Body of pancreas (tissue), 4 donors: ENCODE measurements at regions not wholly inside any gene's neighbourhood (a gene's known extent, or its start where the extent isn't known, plus 50 kb on each side); places are given as distances from the start of the nearest gene placed in this dataset.
"Not testable (repeated sequence)": the region's sequence is repeated elsewhere in the genome, so short reads cannot be mapped to it uniquely, and the experiment has no call there.

ENCODE experiments used
- ATAC-seq: fragments of 150-250 bp; one replicate; pipeline ENCODE4 v1.9.1; 2016
- DNase-seq, 4 donors: peaks; one replicate each; pipeline ENCODE4 v3.0.0-alpha.2; 2019
- H3K27ac ChIP-seq, 4 donors: fragments of 200-600 bp; sonication (generic); 1 replicate in 3 of 4; 2 replicates in 1 of 4; pipeline versions ENCODE4 v1.5.1 to v1.6.1; 2016 to 2019; ENCODE audit warnings: mild to moderate bottlenecking in 1 of 4, mixed read lengths in 1 of 4, moderate library complexity in 1 of 4
- H3K27me3 ChIP-seq, 2 donors: fragments of 200-600 bp; sonication (generic); one replicate each; pipeline ENCODE4 v1.6.0; 2016; ENCODE audit warnings: mild to moderate bottlenecking in 1 of 2
- H3K36me3 ChIP-seq, 2 donors: fragments of 200-600 bp; sonication (generic); replicated peaks in 1 of 2; 2 replicates each; pipeline ENCODE4 v1.5.1; 2016; ENCODE audit warnings: low read depth in 2 of 2; ENCODE audit not compliant: insufficient read depth in 1 of 2
- H3K4me1 ChIP-seq: fragments of 200-600 bp; sonication (generic); one replicate; pipeline ENCODE4 v1.6.0; 2016
- H3K4me3 ChIP-seq, 2 donors: fragments of 200-600 bp; sonication (generic); 1 replicate in 1 of 2; 2 replicates in 1 of 2; pipeline ENCODE4 v1.5.1; 2016 to 2019
- H3K9me3 ChIP-seq, 3 donors: fragments of 200-600 bp; sonication (generic); 1 replicate in 2 of 3; 2 replicates in 1 of 3; pipeline ENCODE4 v1.5.1; 2016
- POLR2A ChIP-seq, 3 donors: fragments of 450-650 bp; IDR thresholded peaks; one replicate each; pipeline ENCODE4 v1.6.1; 2016; ENCODE audit warnings: antibody characterized with exemption in 3 of 3, mild to moderate bottlenecking in 2 of 3
- WGBS, 2 donors: methylation state at CpG; one replicate each; pipeline ENCODE4 v1.1.5; 2017; 5-methylcytosine and 5-hydroxymethylcytosine counted together
- intact Hi-C: fragments of 100-400 bp; cut with DNase I; formaldehyde crosslinking; loops from one replicate; pipeline ENCODE4 v1.15.1; 2023
- TF ChIP-seq, protein P1 (sequence below), 7 experiments: fragments of 450-650 bp in 4 of 7; fragments of 200-600 bp in 3 of 7; sonication (generic) in 3 of 7; IDR thresholded peaks; one replicate each; pipeline ENCODE4 v1.5.1; 2016 to 2019; ENCODE audit warnings: antibody characterized with exemption in 7 of 7

DNA sequence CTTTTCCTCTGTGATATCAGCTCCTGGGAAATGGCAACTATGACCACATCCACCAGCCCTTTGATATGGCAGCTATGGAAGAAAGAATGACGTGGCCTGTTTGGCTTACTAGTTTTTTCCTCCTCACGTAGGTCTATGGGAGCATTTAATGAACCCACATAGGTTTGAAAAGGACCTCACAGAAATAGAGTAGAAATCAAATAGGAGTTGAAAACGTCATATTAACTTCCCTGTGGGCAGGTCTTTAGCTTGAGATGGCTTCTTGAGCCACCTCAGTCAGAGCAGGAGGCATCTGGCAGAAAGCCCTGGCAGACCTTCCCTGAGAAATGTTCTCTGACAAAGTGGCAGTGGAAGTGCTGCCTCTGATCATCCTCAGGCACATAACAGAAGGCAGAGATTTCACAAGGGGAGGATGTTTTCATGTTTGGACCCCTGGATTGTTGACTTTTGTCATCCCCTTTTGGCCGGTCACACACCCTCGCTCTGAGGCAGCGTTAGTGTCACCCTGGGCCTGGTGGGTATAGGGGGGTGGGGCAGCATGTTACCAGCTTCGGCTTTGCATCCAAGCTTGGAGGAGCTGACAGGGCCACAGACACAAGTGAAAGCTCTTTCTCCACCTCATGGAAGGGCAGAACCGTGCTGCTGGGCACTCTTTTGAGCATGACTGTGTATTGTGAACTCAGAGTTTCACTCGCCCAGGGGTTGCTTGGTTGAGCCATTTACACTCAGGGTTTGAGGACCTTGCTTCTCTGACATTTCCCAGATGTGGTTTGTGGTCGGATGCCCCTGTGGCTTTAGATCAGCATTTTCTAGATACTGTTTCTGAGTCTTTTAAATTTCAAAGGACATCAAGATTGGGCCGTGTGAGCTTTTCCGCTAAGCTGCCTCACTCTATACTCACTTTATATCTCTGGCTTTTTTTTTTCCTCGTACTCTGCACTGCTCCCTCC, 184.2 kb downstream of the STK31 start:
- WGBS, 2 donors = 63 to 64% methylated on average over 13 of the region's 13 CpGs
- no peak for TF ChIP-seq POLR2A (IDR thresholded peaks at IDR 0.05)
- TF ChIP-seq, protein P1, sequence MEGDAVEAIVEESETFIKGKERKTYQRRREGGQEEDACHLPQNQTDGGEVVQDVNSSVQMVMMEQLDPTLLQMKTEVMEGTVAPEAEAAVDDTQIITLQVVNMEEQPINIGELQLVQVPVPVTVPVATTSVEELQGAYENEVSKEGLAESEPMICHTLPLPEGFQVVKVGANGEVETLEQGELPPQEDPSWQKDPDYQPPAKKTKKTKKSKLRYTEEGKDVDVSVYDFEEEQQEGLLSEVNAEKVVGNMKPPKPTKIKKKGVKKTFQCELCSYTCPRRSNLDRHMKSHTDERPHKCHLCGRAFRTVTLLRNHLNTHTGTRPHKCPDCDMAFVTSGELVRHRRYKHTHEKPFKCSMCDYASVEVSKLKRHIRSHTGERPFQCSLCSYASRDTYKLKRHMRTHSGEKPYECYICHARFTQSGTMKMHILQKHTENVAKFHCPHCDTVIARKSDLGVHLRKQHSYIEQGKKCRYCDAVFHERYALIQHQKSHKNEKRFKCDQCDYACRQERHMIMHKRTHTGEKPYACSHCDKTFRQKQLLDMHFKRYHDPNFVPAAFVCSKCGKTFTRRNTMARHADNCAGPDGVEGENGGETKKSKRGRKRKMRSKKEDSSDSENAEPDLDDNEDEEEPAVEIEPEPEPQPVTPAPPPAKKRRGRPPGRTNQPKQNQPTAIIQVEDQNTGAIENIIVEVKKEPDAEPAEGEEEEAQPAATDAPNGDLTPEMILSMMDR (IDR thresholded peaks at IDR 0.05) = no peak
- DNase-seq (no peak), ATAC-seq (no peak)
- H3K36me3 ChIP-seq = no peaks in the 10 kb centered on the region
- H3K9me3 ChIP-seq = no peaks in the 10 kb centered on the region
- H3K4me3 ChIP-seq = no peak overlapping the region
- intact Hi-C loops = no loop called here
- no peaks in the 10 kb centered on the region for H3K4me1 ChIP-seq
- no peaks in the 10 kb centered on the region for H3K27me3 ChIP-seq
- H3K27ac ChIP-seq = no peak overlapping the region

DNA sequence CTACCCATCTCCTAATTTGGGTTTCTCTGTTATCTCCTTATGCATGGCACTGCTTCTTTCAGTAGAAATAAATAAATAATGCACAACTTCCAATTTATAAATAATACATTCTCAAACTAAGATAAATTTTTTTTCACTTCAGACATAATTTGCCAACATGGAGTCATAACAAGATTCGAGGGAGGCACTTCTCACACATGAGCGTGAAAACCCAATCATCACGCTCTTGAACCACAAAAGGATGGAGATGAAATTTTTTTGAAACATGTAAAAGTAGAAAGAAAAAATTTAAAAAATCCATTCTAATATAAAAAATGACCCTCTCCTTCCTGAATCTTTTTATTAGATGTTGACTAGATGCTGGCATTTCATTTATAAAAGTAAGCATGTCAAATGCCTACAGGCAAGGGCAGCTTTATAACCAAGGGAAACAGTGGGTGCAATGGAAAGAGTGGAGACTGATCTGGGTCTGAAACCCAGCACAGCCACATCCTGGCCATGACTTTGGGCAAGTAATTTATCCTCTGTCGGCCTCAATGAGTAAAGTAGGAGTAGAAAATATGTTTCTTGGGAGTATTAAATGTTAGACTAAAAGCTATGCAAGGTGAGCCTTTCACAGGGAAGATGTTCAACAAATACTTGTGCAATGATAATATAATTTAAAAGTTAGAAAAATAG, 185.0 kb downstream of the STK31 start:
- TF ChIP-seq, protein P1 (IDR thresholded peaks at IDR 0.05) = no peak
- no peak for TF ChIP-seq POLR2A (IDR thresholded peaks at IDR 0.05)

GRCh38 chr7:23895666-23896096, 185.7 kb downstream of the STK31 start:
- Histone ChIP-seq H3K4me3 (no peak overlapping the region), H3K36me3 (no peaks in the 10 kb centered on the region), H3K27me3 (no peaks in the 10 kb centered on the region), H3K4me1 (no peaks in the 10 kb centered on the region), H3K27ac (no peak overlapping the region), H3K9me3 (no peaks in the 10 kb centered on the region)
- ATAC-seq (no peak), DNase-seq (no peak)
- 28 to 31% methylated on average over 6 of the region's 6 CpGs for WGBS, 2 donors
- no peak for TF ChIP-seq POLR2A (IDR thresholded peaks at IDR 0.05)
- TF ChIP-seq, protein P1 (IDR thresholded peaks at IDR 0.05) = no peak
- intact Hi-C loops = no loop called here

More for the DNA sequence above, 185.0 kb downstream of the STK31 start:
- ATAC-seq (no peak), DNase-seq (no peak)
- no peaks in the 10 kb centered on the region for H3K9me3 ChIP-seq
- H3K4me3 ChIP-seq = no peak overlapping the region
- H3K36me3 ChIP-seq = no peaks in the 10 kb centered on the region
- intact Hi-C loops = no loop called here
- H3K27me3 ChIP-seq = no peaks in the 10 kb centered on the region
- H3K27ac ChIP-seq = no peak overlapping the region
- 76 to 80% methylated on average over 4 of the region's 4 CpGs for WGBS, 2 donors
- H3K4me1 ChIP-seq = no peaks in the 10 kb centered on the region

- no peaks in the 10 kb centered on the region for H3K4me1 ChIP-seq
- no peak for TF ChIP-seq POLR2A (IDR thresholded peaks at IDR 0.05)
- TF ChIP-seq, protein P1 (IDR thresholded peaks at IDR 0.05) = no peak
- H3K4me3 ChIP-seq = no peak overlapping the region
- DNase-seq (no peak), ATAC-seq (no peak)
- intact Hi-C loops = no loop called here
- H3K27me3 ChIP-seq = no peaks in the 10 kb centered on the region
- H3K27ac ChIP-seq = no peak overlapping the region
- no peaks in the 10 kb centered on the region for H3K9me3 ChIP-seq
- H3K36me3 ChIP-seq = no peaks in the 10 kb centered on the region
These were observed 188.6 kb downstream of the STK31 start for GRCh38 chr7:23898619-23899018.

DNA sequence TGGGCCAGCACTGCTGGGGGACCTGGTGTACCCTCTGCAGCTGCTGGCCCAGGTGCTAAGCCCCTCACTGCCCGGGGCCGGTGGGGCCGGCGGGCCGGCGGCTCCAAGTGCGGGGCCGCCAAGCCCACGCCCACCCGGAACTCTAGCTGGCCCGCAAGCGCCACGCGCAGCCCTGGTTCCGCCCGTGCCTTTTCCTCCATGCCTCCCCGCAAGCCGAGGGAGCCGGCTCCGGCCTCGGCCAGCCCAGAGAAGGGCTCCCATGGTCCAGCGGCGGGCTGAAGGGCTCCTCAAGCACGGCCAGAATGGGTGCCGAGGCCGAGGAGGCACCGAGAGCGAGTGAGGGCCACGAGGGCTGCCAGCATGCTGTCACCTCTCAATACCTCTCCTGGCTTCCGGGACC, 194.9 kb downstream of the STK31 start:
- H3K27me3 ChIP-seq, intact Hi-C loops, H3K27ac ChIP-seq, DNase-seq, H3K36me3 ChIP-seq, H3K4me1 ChIP-seq, H3K4me3 ChIP-seq, ATAC-seq, H3K9me3 ChIP-seq: not testable (repeated sequence)
- WGBS, 2 donors = 81 to 82% methylated on average over 14 to 30 of the region's 30 CpGs
